IMR-90 (cell line): ENCODE measurements at regions not wholly inside any gene's neighbourhood (a gene's known extent, or its start where the extent isn't known, plus 50 kb on each side); places are given as distances from the start of the nearest gene placed in this dataset.

Experiments
- CTCF ChIP-seq: conservative IDR thresholded peaks from 2 replicates; pipeline ENCODE4 v1.5.1; 2012; ENCODE audit warnings: mild to moderate bottlenecking, low read depth, low read length, improper control_type of control experiment
- ELK1 ChIP-seq: fragments of 150-350 bp; IDR thresholded peaks from 2 replicates; pipeline ENCODE4 v1.6.1; 2016; ENCODE audit warnings: low read depth, mild to moderate bottlenecking, low read length, moderate library complexity, borderline replicate concordance
- MXI1 ChIP-seq: IDR thresholded peaks from 2 replicates; pipeline ENCODE4 v1.6.1; 2012; ENCODE audit warnings: low read depth, mild to moderate bottlenecking, low read length, moderate library complexity, borderline replicate concordance
- NFE2L2 ChIP-seq: fragments of 150-350 bp; IDR thresholded peaks from 2 replicates; pipeline ENCODE4 v1.6.1; 2016; ENCODE audit warnings: low read depth, mild to moderate bottlenecking, low read length
- POLR2A ChIP-seq: IDR thresholded peaks from 2 replicates; pipeline ENCODE4 v1.6.1; 2012; ENCODE audit warnings: mild to moderate bottlenecking, low read depth, low read length
- RAD21 ChIP-seq: IDR thresholded peaks from 2 replicates; pipeline ENCODE4 v1.6.1; 2012; ENCODE audit warnings: low read length, improper control_type of control experiment

- TF ChIP-seq CTCF (no peak), POLR2A (no peak), MXI1 (no peak), NFE2L2 (peak; percentile 37; the same call in 1 of the 2 replicates), RAD21 (no peak), ELK1 (no peak)
Observed at GRCh38 chr10:60578217-60578616, 188.5 kb upstream of the ANK3 start.
